Activated T-helper 17 cell treated with anti-CD3 and anti-CD28 coated beads, Interleukin-2, amount 50 U/mL, for 72 hours (primary cell): ENCODE measurements at regions not wholly inside any gene's neighbourhood (a gene's known extent, or its start where the extent isn't known, plus 50 kb on each side); places are given as distances from the start of the nearest gene placed in this dataset.
A peak's percentile ranks its signal among the peaks of the same experiment; 100 is the strongest.
"Not testable (repeated sequence)": the region's sequence is repeated elsewhere in the genome, so short reads cannot be mapped to it uniquely, and the experiment has no call there.

Experiments
- ATAC-seq: fragments of 150-1000 bp; cut with Tn5 transposase; replicated peaks from 2 replicates; pipeline ENCODE4 v1.10.0; 2021; ENCODE audit warnings: mild to moderate bottlenecking, moderate library complexity
- H3K27ac Mint-ChIP-seq: one replicate; pipeline ENCODE4 v1.8.0; 2022; ENCODE audit warnings: mixed read lengths
- H3K27me3 Mint-ChIP-seq: one replicate; pipeline ENCODE4 v1.8.0; 2022; ENCODE audit warnings: mixed read lengths
- H3K36me3 Mint-ChIP-seq: one replicate; pipeline ENCODE4 v1.8.0; 2022; ENCODE audit warnings: low read depth, mild to moderate bottlenecking, mixed read lengths
- H3K4me1 Mint-ChIP-seq: one replicate; pipeline ENCODE4 v1.8.0; 2022; ENCODE audit warnings: mixed read lengths
- H3K4me3 Mint-ChIP-seq: one replicate; pipeline ENCODE4 v1.8.0; 2022; ENCODE audit warnings: mild to moderate bottlenecking, mixed read lengths
- H3K9me3 Mint-ChIP-seq: one replicate; pipeline ENCODE4 v1.8.0; 2022; ENCODE audit warnings: mixed read lengths

GRCh38 chr3:75433295-75433694 lies 230.8 kb upstream of the FRG2C start:
- H3K9me3 Mint-ChIP-seq, H3K27me3 Mint-ChIP-seq, ATAC-seq: not testable (repeated sequence)
- peaks cover 14% of the 10 kb centered on the region for H3K4me1 Mint-ChIP-seq
- H3K4me3 Mint-ChIP-seq = peak overlapping the region; percentile 84
- peaks cover 35% of the 10 kb centered on the region for H3K36me3 Mint-ChIP-seq
- peak overlapping the region; percentile 77 for H3K27ac Mint-ChIP-seq

GRCh38 chr3:75434276-75434912 lies 229.7 kb upstream of the FRG2C start:
- not testable (repeated sequence) for H3K27me3 Mint-ChIP-seq, ATAC-seq, H3K4me1 Mint-ChIP-seq, H3K9me3 Mint-ChIP-seq
- H3K27ac Mint-ChIP-seq = peak overlapping the region; percentile 77
- H3K4me3 Mint-ChIP-seq = peak overlapping the region; percentile 84
- H3K36me3 Mint-ChIP-seq = peaks cover 24% of the 10 kb centered on the region

- not testable (repeated sequence) for H3K27me3 Mint-ChIP-seq, H3K9me3 Mint-ChIP-seq, H3K4me1 Mint-ChIP-seq
- H3K27ac Mint-ChIP-seq = peak overlapping the region; percentile 89
- peak; percentile 100 for ATAC-seq
- H3K36me3 Mint-ChIP-seq = peaks cover 16% of the 10 kb centered on the region
- peak overlapping the region; percentile 84 for H3K4me3 Mint-ChIP-seq
Measured at GRCh38 chr3:75434913-75435793, 229.0 kb upstream of the FRG2C start.

- H3K4me1 Mint-ChIP-seq, ATAC-seq, H3K27me3 Mint-ChIP-seq, H3K9me3 Mint-ChIP-seq, H3K36me3 Mint-ChIP-seq: not testable (repeated sequence)
- Mint-ChIP-seq H3K27ac (peak overlapping the region; percentile 68), H3K4me3 (peak overlapping the region; percentile 84)
Measured at GRCh38 chr3:75435794-75436400, 228.2 kb upstream of the FRG2C start.

- H3K4me3 Mint-ChIP-seq, ATAC-seq, H3K9me3 Mint-ChIP-seq, H3K27ac Mint-ChIP-seq, H3K36me3 Mint-ChIP-seq, H3K27me3 Mint-ChIP-seq, H3K4me1 Mint-ChIP-seq: not testable (repeated sequence)
Measured at GRCh38 chr3:75440986-75441385, 223.1 kb upstream of the FRG2C start.

- not testable (repeated sequence) for H3K4me3 Mint-ChIP-seq, H3K4me1 Mint-ChIP-seq, H3K27ac Mint-ChIP-seq, H3K9me3 Mint-ChIP-seq, ATAC-seq, H3K27me3 Mint-ChIP-seq, H3K36me3 Mint-ChIP-seq
Measured at GRCh38 chr3:75444634-75445033, 219.5 kb upstream of the FRG2C start.

GRCh38 chr3:75445234-75445633 lies 218.9 kb upstream of the FRG2C start:
- not testable (repeated sequence) for H3K9me3 Mint-ChIP-seq, H3K36me3 Mint-ChIP-seq, H3K27ac Mint-ChIP-seq, H3K4me3 Mint-ChIP-seq, ATAC-seq, H3K4me1 Mint-ChIP-seq, H3K27me3 Mint-ChIP-seq

- H3K27me3 Mint-ChIP-seq, H3K4me3 Mint-ChIP-seq, H3K27ac Mint-ChIP-seq, H3K4me1 Mint-ChIP-seq, H3K36me3 Mint-ChIP-seq, H3K9me3 Mint-ChIP-seq, ATAC-seq: not testable (repeated sequence)
Measured at GRCh38 chr3:75446948-75447347, 217.2 kb upstream of the FRG2C start.

GRCh38 chr3:75453328-75453727 lies 210.8 kb upstream of the FRG2C start:
- H3K9me3 Mint-ChIP-seq, H3K27ac Mint-ChIP-seq, H3K36me3 Mint-ChIP-seq, H3K27me3 Mint-ChIP-seq, H3K4me1 Mint-ChIP-seq, H3K4me3 Mint-ChIP-seq, ATAC-seq: not testable (repeated sequence)

- not testable (repeated sequence) for H3K4me1 Mint-ChIP-seq, H3K27me3 Mint-ChIP-seq, H3K27ac Mint-ChIP-seq, H3K36me3 Mint-ChIP-seq, H3K4me3 Mint-ChIP-seq, H3K9me3 Mint-ChIP-seq, ATAC-seq
Measured at GRCh38 chr3:75453839-75454238, 210.3 kb upstream of the FRG2C start.

GRCh38 chr3:75474530-75474929 lies 189.6 kb upstream of the FRG2C start:
- H3K4me1 Mint-ChIP-seq, ATAC-seq, H3K27ac Mint-ChIP-seq: not testable (repeated sequence)

GRCh38 chr3:75496600-75496999 lies 167.5 kb upstream of the FRG2C start:
- not testable (repeated sequence) for H3K4me3 Mint-ChIP-seq, H3K9me3 Mint-ChIP-seq, H3K27ac Mint-ChIP-seq, H3K4me1 Mint-ChIP-seq, H3K36me3 Mint-ChIP-seq, H3K27me3 Mint-ChIP-seq, ATAC-seq

More at GRCh38 chr3:75474530-75474929, 189.6 kb upstream of the FRG2C start:
- H3K27me3 Mint-ChIP-seq, H3K9me3 Mint-ChIP-seq, H3K4me3 Mint-ChIP-seq, H3K36me3 Mint-ChIP-seq: not testable (repeated sequence)

- H3K4me3 Mint-ChIP-seq, H3K36me3 Mint-ChIP-seq, H3K27ac Mint-ChIP-seq, H3K27me3 Mint-ChIP-seq, H3K4me1 Mint-ChIP-seq, ATAC-seq, H3K9me3 Mint-ChIP-seq: not testable (repeated sequence)
Measured at GRCh38 chr3:75500357-75500756, 163.8 kb upstream of the FRG2C start.

GRCh38 chr3:75502171-75502570 lies 162.0 kb upstream of the FRG2C start:
- H3K27me3 Mint-ChIP-seq, ATAC-seq, H3K4me1 Mint-ChIP-seq, H3K27ac Mint-ChIP-seq, H3K4me3 Mint-ChIP-seq, H3K36me3 Mint-ChIP-seq, H3K9me3 Mint-ChIP-seq: not testable (repeated sequence)
